ENCODE measurements at regions not wholly inside any gene's neighbourhood (a gene's known extent, or its start where the extent isn't known, plus 50 kb on each side); places are given as distances from the start of the nearest gene placed in this dataset.

DNA sequence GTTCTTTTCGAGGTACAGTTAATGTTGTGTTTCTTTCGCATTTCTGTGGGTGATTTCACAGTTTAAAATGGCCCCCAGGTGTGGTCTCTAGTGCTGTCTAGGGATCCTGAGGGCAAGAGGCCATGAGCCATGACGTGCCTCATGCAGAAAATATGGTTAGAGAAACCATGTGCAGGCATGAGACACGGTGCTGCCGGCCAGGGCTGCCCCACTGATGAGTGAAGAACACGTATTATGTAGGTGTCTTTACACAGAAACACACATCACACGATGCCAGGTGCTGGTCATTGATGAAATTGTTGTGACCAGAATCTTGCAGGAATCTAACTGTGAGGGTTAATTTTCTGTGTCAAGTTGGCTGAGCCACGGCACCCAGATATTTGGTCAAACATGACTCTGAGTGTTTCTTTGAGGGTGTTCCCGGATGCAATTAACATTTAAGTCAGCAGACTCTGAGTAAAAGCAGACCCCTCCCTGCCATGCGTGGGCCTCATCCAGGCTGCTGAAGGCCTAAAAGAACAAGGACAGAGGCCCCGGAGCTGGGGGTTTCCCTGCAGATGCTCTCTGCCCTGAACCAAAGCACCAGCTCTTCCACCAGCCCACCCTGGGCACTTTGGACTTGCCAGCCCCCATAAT lies 463.0 kb upstream of the MYT1L start:
- Mint-ChIP-seq H3K9me3 (no peaks in the 10 kb centered on the region), H3K27me3 (no peaks in the 10 kb centered on the region), H3K36me3 (ENCODE audit: low read depth) (no peaks in the 10 kb centered on the region), H3K4me1 (no peaks in the 10 kb centered on the region), H3K4me3 (no peak overlapping the region), H3K27ac (no peak overlapping the region)
- no peak for DNase-seq
- TF ChIP-seq, protein P1, sequence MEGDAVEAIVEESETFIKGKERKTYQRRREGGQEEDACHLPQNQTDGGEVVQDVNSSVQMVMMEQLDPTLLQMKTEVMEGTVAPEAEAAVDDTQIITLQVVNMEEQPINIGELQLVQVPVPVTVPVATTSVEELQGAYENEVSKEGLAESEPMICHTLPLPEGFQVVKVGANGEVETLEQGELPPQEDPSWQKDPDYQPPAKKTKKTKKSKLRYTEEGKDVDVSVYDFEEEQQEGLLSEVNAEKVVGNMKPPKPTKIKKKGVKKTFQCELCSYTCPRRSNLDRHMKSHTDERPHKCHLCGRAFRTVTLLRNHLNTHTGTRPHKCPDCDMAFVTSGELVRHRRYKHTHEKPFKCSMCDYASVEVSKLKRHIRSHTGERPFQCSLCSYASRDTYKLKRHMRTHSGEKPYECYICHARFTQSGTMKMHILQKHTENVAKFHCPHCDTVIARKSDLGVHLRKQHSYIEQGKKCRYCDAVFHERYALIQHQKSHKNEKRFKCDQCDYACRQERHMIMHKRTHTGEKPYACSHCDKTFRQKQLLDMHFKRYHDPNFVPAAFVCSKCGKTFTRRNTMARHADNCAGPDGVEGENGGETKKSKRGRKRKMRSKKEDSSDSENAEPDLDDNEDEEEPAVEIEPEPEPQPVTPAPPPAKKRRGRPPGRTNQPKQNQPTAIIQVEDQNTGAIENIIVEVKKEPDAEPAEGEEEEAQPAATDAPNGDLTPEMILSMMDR (IDR thresholded peaks at IDR 0.05), result no peak
- ChIA-PET POLR2A (no interaction called here), CTCF (no interaction called here)
- intact Hi-C loops (cut with micrococcal nuclease), result no loop called here
- ATAC-seq (ENCODE audit: low read depth), result no peak

DNA sequence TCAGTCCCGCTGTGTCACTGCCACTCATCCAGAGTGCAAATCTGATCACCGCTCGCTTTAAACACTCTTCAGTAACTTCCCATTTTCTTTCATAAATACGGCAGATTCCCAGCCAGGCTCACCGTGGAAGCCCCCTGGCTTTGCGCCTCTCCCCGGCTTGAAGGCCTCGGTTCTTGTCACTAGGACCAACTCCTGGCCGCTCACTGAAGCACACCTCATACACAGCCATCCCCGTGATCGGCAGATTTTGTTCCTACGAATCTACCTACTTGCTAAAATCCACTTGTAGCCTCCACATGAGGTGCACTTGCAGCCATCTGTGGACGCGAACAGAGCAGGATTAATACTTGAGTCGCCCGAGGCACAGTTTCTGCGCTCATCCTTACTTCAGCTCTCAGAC lies 462.4 kb upstream of the MYT1L start:
- Mint-ChIP-seq H3K4me3 (no peak overlapping the region), H3K4me1 (no peaks in the 10 kb centered on the region), H3K9me3 (no peaks in the 10 kb centered on the region), H3K27ac (no peak overlapping the region), H3K27me3 (no peaks in the 10 kb centered on the region), H3K36me3 (ENCODE audit: low read depth) (no peaks in the 10 kb centered on the region)
- ATAC-seq (ENCODE audit: low read depth) (no peak), DNase-seq (no peak)
- POLR2A ChIA-PET, result no interaction called here
- CTCF ChIA-PET, result no interaction called here
- intact Hi-C loops (cut with micrococcal nuclease), result no loop called here
- TF ChIP-seq, protein P1 (IDR thresholded peaks at IDR 0.05), result no peak

DNA sequence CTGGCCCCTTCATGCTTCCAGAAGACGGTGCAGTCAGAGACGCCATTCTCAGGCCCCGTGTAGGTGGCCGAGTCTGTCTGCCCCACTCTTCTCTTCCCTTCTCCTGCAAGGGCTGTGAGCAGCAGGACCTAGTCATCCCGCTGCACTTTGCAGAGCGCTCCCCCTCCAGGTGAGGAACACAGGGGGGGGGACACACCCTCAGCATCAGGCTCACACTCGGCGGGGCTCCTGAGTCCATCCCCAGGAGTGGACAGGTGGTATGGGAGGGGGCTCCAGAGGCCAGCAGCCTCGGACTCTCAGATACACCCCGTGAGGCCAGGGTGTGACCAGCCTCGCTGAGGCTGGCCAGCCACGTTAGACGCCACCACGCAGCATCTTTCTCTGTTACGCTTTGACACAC lies 460.5 kb upstream of the MYT1L start:
- no peaks in the 10 kb centered on the region for H3K27me3 Mint-ChIP-seq
- TF ChIP-seq, protein P1 (IDR thresholded peaks at IDR 0.05), result no peak
- H3K36me3 Mint-ChIP-seq (ENCODE audit: low read depth), result no peaks in the 10 kb centered on the region
- POLR2A ChIA-PET, result no interaction called here
- intact Hi-C loops (cut with micrococcal nuclease), result no loop called here
- DNase-seq, result no peak
- H3K9me3 Mint-ChIP-seq, result no peaks in the 10 kb centered on the region
- CTCF ChIA-PET, result no interaction called here
- no peak overlapping the region for H3K4me3 Mint-ChIP-seq
- no peak overlapping the region for H3K27ac Mint-ChIP-seq
- ATAC-seq (ENCODE audit: low read depth), result no peak
- no peaks in the 10 kb centered on the region for H3K4me1 Mint-ChIP-seq

DNA sequence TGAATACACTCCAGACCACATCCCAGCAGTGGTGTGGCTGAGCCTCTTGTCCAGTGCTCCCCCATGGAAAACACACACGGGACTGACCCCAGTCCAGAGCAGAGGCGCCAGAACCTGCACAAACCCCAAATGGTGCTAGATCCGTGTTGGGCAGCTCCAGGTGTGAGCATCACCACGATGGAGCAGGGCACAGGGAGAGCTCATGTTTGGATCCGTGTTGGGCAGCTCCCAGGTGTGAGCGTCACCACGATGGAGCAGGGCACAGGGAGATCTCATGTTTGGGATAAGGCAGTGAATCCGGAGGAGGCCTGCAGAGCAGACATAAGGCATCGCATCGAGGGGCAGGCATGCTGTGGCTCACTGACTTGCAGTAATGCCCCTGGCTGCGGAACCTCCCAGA lies 460.0 kb upstream of the MYT1L start:
- Mint-ChIP-seq H3K4me3 (no peak overlapping the region), H3K4me1 (no peaks in the 10 kb centered on the region), H3K36me3 (ENCODE audit: low read depth) (no peaks in the 10 kb centered on the region), H3K9me3 (no peaks in the 10 kb centered on the region), H3K27ac (no peak overlapping the region), H3K27me3 (peaks cover under 1% of the 10 kb centered on the region)
- ChIA-PET POLR2A (no interaction called here), CTCF (no interaction called here)
- TF ChIP-seq, protein P1 (IDR thresholded peaks at IDR 0.05), result no peak
- no peak for ATAC-seq (ENCODE audit: low read depth)
- intact Hi-C loops (cut with micrococcal nuclease), result no loop called here
- DNase-seq, result no peak

DNA sequence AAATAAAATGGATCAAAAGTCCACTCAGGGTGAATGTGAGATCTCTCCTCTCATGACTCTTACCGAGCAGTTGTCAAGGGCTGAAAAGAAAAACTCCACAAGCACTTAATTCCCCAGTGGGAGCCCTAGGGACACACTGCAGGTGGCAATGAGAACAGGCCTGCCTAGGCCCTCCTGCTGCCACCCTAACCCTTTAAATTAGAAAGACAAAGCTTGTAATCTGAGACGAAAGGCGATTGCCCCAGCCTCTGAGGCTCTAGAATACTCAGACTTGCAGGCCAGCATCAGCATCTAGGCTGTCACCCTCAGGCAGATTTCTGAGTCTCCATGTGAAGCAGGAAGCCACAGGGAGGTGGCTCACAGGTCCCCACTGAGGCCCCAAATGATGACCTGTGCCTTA lies 457.0 kb upstream of the MYT1L start:
- H3K27ac Mint-ChIP-seq, result no peak overlapping the region
- intact Hi-C loops (cut with micrococcal nuclease), result no loop called here
- TF ChIP-seq, protein P1 (IDR thresholded peaks at IDR 0.05), result no peak
- no peaks in the 10 kb centered on the region for H3K9me3 Mint-ChIP-seq
- no peak for DNase-seq
- no peak for ATAC-seq (ENCODE audit: low read depth)
- H3K36me3 Mint-ChIP-seq (ENCODE audit: low read depth), result no peaks in the 10 kb centered on the region
- H3K4me1 Mint-ChIP-seq, result no peaks in the 10 kb centered on the region
- H3K4me3 Mint-ChIP-seq, result no peak overlapping the region
- peaks cover 3% of the 10 kb centered on the region for H3K27me3 Mint-ChIP-seq
- POLR2A ChIA-PET, result no interaction called here
- CTCF ChIA-PET, result no interaction called here
